H9 (cell line): ENCODE measurements at regions not wholly inside any gene's neighbourhood (a gene's known extent, or its start where the extent isn't known, plus 50 kb on each side); places are given as distances from the start of the nearest gene placed in this dataset.

Source experiments
- DNase-seq: peaks from one replicate; pipeline ENCODE4 v3.0.0-alpha.2; 2017
- H2AFZ ChIP-seq: one replicate; pipeline ENCODE4 v1.6.1; 2013; ENCODE audit warnings: mild to moderate bottlenecking, low read length, control low read depth, moderate library complexity
- H2AK5ac ChIP-seq: 2 replicates; pipeline ENCODE4 v1.6.1; 2013; ENCODE audit warnings: low read length, control low read depth, mixed read lengths; ENCODE audit not compliant: insufficient read length
- H2BK120ac ChIP-seq: one replicate; pipeline ENCODE4 v1.6.1; 2013; ENCODE audit warnings: low read depth, mild to moderate bottlenecking, low read length, control low read depth, inconsistent platforms; ENCODE audit not compliant: poor library complexity, severe bottlenecking
- H2BK12ac ChIP-seq: 2 replicates; pipeline ENCODE4 v1.6.1; 2013; ENCODE audit warnings: low read length, control low read depth, mixed read lengths, low read depth; ENCODE audit not compliant: insufficient read length
- H2BK15ac ChIP-seq: 2 replicates; pipeline ENCODE4 v1.6.1; 2013; ENCODE audit warnings: low read depth, low read length, control low read depth
- H2BK20ac ChIP-seq: one replicate; pipeline ENCODE4 v1.6.1; 2013; ENCODE audit warnings: low read depth, mild to moderate bottlenecking, low read length, control low read depth, inconsistent platforms; ENCODE audit not compliant: poor library complexity, severe bottlenecking
- H2BK5ac ChIP-seq: 2 replicates; pipeline ENCODE4 v1.6.1; 2013; ENCODE audit warnings: low read length, control low read depth, mixed read lengths; ENCODE audit not compliant: insufficient read length
- H3K14ac ChIP-seq: 2 replicates; pipeline ENCODE4 v1.6.1; 2013; ENCODE audit warnings: low read length, control low read depth; ENCODE audit not compliant: insufficient read depth
- H3K18ac ChIP-seq: 2 replicates; pipeline ENCODE4 v1.6.1; 2013; ENCODE audit warnings: low read depth, mild to moderate bottlenecking, mixed read lengths, low read length, control low read depth; ENCODE audit not compliant: insufficient read length
- H3K23ac ChIP-seq: 2 replicates; pipeline ENCODE4 v1.6.1; 2013; ENCODE audit warnings: low read length, control low read depth, mixed read lengths, low read depth; ENCODE audit not compliant: insufficient read length
- H3K23me2 ChIP-seq: 2 replicates; pipeline ENCODE4 v1.6.1; 2013; ENCODE audit warnings: low read depth, mild to moderate bottlenecking, mixed read lengths, low read length, control low read depth; ENCODE audit not compliant: insufficient read length, poor library complexity, severe bottlenecking
- H3K27ac ChIP-seq: 2 replicates; pipeline ENCODE4 v1.5.1; 2013; ENCODE audit warnings: low read length, control low read depth, mixed read lengths, low read depth; ENCODE audit not compliant: insufficient read length
- H3K27me3 ChIP-seq: 2 replicates; pipeline ENCODE4 v1.6.1; 2013; ENCODE audit warnings: low read length, control low read depth, inconsistent platforms; ENCODE audit not compliant: insufficient read depth
- H3K4ac ChIP-seq: 2 replicates; pipeline ENCODE4 v1.6.1; 2013; ENCODE audit warnings: low read depth, mild to moderate bottlenecking, control low read depth, inconsistent platforms, low read length, moderate library complexity
- H3K4me1 ChIP-seq: 2 replicates; pipeline ENCODE4 v1.6.1; 2013; ENCODE audit warnings: low read length, control low read depth, inconsistent platforms; ENCODE audit not compliant: insufficient read depth
- H3K4me2 ChIP-seq: 2 replicates; pipeline ENCODE4 v1.6.1; 2013; ENCODE audit warnings: low read length, control low read depth, mixed read lengths; ENCODE audit not compliant: insufficient read length, insufficient read depth
- H3K56ac ChIP-seq: 2 replicates; pipeline ENCODE4 v1.6.1; 2013; ENCODE audit warnings: low read depth, mild to moderate bottlenecking, mixed read lengths, low read length, control low read depth; ENCODE audit not compliant: insufficient read length
- H3K79me1 ChIP-seq: 2 replicates; pipeline ENCODE4 v1.6.1; 2013; ENCODE audit warnings: low read depth, mild to moderate bottlenecking, moderate library complexity, low read length, control low read depth, inconsistent platforms; ENCODE audit not compliant: insufficient read depth, poor library complexity, severe bottlenecking
- H3K79me2 ChIP-seq: 2 replicates; pipeline ENCODE4 v1.6.1; 2013; ENCODE audit warnings: low read length, control low read depth, inconsistent platforms; ENCODE audit not compliant: insufficient read depth
- H3K9ac ChIP-seq: 2 replicates; pipeline ENCODE4 v1.6.1; 2013; ENCODE audit warnings: low read length, control low read depth, mixed read lengths; ENCODE audit not compliant: insufficient read length; ENCODE audit errors: extremely low read depth
- H3K9me3 ChIP-seq: one replicate; pipeline ENCODE4 v1.6.1; 2013; ENCODE audit warnings: low read depth, low read length, inconsistent platforms; ENCODE audit not compliant: control insufficient read depth
- H3T11ph ChIP-seq: one replicate; pipeline ENCODE4 v1.6.1; 2013; ENCODE audit warnings: mild to moderate bottlenecking, low read length, control low read depth, inconsistent platforms
- H4K20me1 ChIP-seq: one replicate; pipeline ENCODE4 v1.6.1; 2013; ENCODE audit not compliant: control insufficient read depth, insufficient read length, insufficient read depth
- H4K5ac ChIP-seq: 2 replicates; pipeline ENCODE4 v1.6.1; 2013; ENCODE audit warnings: low read depth, mild to moderate bottlenecking, mixed read lengths, low read length, control low read depth; ENCODE audit not compliant: insufficient read length
- H4K8ac ChIP-seq: replicated peaks from 2 replicates; pipeline ENCODE4 v1.6.1; 2013; ENCODE audit warnings: low read length, control low read depth, mixed read lengths, low read depth; ENCODE audit not compliant: insufficient read length
- H4K91ac ChIP-seq: 2 replicates; pipeline ENCODE4 v1.6.1; 2013; ENCODE audit warnings: low read depth, mild to moderate bottlenecking, moderate library complexity, mixed read lengths, low read length, control low read depth; ENCODE audit not compliant: insufficient read length
- H3K27ac Mint-ChIP-seq, 3 experiments: 2 replicates in 2 of 3; 3 replicates in 1 of 3; pipeline ENCODE4 v1.8.0; 2020 to 2021; ENCODE audit warnings: mixed read lengths in 3 of 3, mild to moderate bottlenecking in 1 of 3, moderate library complexity in 1 of 3
- H3K27me3 Mint-ChIP-seq: 2 replicates; pipeline ENCODE4 v1.8.0; 2021; ENCODE audit warnings: low read depth, mild to moderate bottlenecking, moderate library complexity, mixed read lengths
- H3K36me3 Mint-ChIP-seq, 3 experiments: 2 replicates in 2 of 3; 3 replicates in 1 of 3; pipeline ENCODE4 v1.8.0; 2020 to 2021; ENCODE audit warnings: low read depth in 3 of 3, mixed read lengths in 3 of 3; ENCODE audit not compliant: insufficient read depth in 1 of 3
- H3K4me1 Mint-ChIP-seq, 2 experiments: 2 replicates each; pipeline ENCODE4 v1.8.0; 2020; ENCODE audit warnings: mixed read lengths in 2 of 2
- H3K4me3 Mint-ChIP-seq, 2 experiments: 2 replicates in 1 of 2; 3 replicates in 1 of 2; pipeline ENCODE4 v1.8.0; 2020 to 2021; ENCODE audit warnings: mild to moderate bottlenecking in 2 of 2, mixed read lengths in 2 of 2, moderate library complexity in 1 of 2
- H3K9me3 Mint-ChIP-seq, 2 experiments: 2 replicates in 1 of 2; 3 replicates in 1 of 2; pipeline ENCODE4 v1.8.0; 2020; ENCODE audit warnings: mild to moderate bottlenecking in 2 of 2, mixed read lengths in 2 of 2, moderate library complexity in 1 of 2
- CTCF ChIP-seq: fragments of 200-600 bp; sonication (generic); conservative IDR thresholded peaks from 3 replicates; pipeline ENCODE4 v1.8.0; 2021; ENCODE audit warnings: antibody characterized with exemption, mild to moderate bottlenecking
- WGBS: extraction: QIAGEN DNeasy Blood & Tissue Kit; methylation state at CpG from one replicate; pipeline ENCODE4 v1.1.7; 2013; ENCODE audit warnings: missing lambda C conversion rate, low lambda C conversion rate, mixed read lengths; ENCODE audit not compliant: insufficient read length; ENCODE audit errors: extremely low coverage; 5-methylcytosine and 5-hydroxymethylcytosine counted together

GRCh38 chr3:43203022-43203421 is 83.3 kb upstream of the SNRK start:
- no peaks in the 10 kb centered on the region for H3K27me3 ChIP-seq
- no peak overlapping the region for H3K18ac ChIP-seq
- Mint-ChIP-seq H3K4me1 (peaks cover 5 to 6% of the 10 kb centered on the region in 2 experiments; a peak in 2 of 4 replicates), H3K9me3 (no peaks in the 10 kb centered on the region), H3K27ac (no peak overlapping the region), H3K27me3 (peaks cover 12% of the 10 kb centered on the region), H3K4me3 (no peak overlapping the region), H3K36me3 (no peaks in the 10 kb centered on the region)
- no peaks in the 10 kb centered on the region for H3K9me3 ChIP-seq
- H2BK20ac ChIP-seq: no peak overlapping the region
- H2BK15ac ChIP-seq: no peak overlapping the region
- H3K56ac ChIP-seq: no peak overlapping the region
- no peak overlapping the region for H3K4ac ChIP-seq
- no peak overlapping the region for H4K5ac ChIP-seq
- H4K8ac ChIP-seq: no peak overlapping the region
- H3K9ac ChIP-seq: no peak overlapping the region
- H4K91ac ChIP-seq: no peak overlapping the region
- H4K20me1 ChIP-seq: no peaks in the 10 kb centered on the region
- H2AFZ ChIP-seq: no peak overlapping the region
- H3K79me2 ChIP-seq: no peaks in the 10 kb centered on the region
- H3T11ph ChIP-seq: no peak overlapping the region
- H3K4me1 ChIP-seq: no peaks in the 10 kb centered on the region
- no peak overlapping the region for H2BK12ac ChIP-seq
- no peak overlapping the region for H2AK5ac ChIP-seq
- TF ChIP-seq CTCF: no peak
- no peak overlapping the region for H3K23ac ChIP-seq
- no peak overlapping the region for H2BK5ac ChIP-seq
- H3K23me2 ChIP-seq: no peaks in the 10 kb centered on the region
- H3K14ac ChIP-seq: no peak overlapping the region
- H2BK120ac ChIP-seq: no peak overlapping the region
- H3K27ac ChIP-seq: no peak overlapping the region
- no peaks in the 10 kb centered on the region for H3K79me1 ChIP-seq
- DNase-seq: no peak
- H3K4me2 ChIP-seq: no peak overlapping the region
- WGBS: no CpG with 5 or more reads among the region's 3 CpGs
